Colonic mucosa (tissue), 4 donors: ENCODE measurements at regions not wholly inside any gene's neighbourhood (a gene's known extent, or its start where the extent isn't known, plus 50 kb on each side); places are given as distances from the start of the nearest gene placed in this dataset.

Source experiments
- DNase-seq: peaks from one replicate; pipeline ENCODE4 v3.0.0-alpha.2; 2020
- H3K27ac ChIP-seq: fragments of 200-600 bp; one replicate; pipeline ENCODE4 v1.8.0; 2021
- H3K27me3 ChIP-seq: fragments of 200-600 bp; one replicate; pipeline ENCODE4 v1.8.0; 2021
- H3K36me3 ChIP-seq: fragments of 200-600 bp; one replicate; pipeline ENCODE4 v1.8.0; 2021
- H3K4me1 ChIP-seq: fragments of 200-600 bp; one replicate; pipeline ENCODE4 v1.8.0; 2021; ENCODE audit warnings: mild to moderate bottlenecking
- H3K4me3 ChIP-seq: fragments of 200-600 bp; one replicate; pipeline ENCODE4 v1.8.0; 2021
- H3K9ac ChIP-seq, 2 donors: one replicate each; pipeline ENCODE4 v1.7.0; 2013; ENCODE audit warnings: control low read depth in 2 of 2, low read depth in 2 of 2, low read length in 2 of 2
- H3K9me3 ChIP-seq: fragments of 200-600 bp; one replicate; pipeline ENCODE4 v1.8.0; 2021
- intact Hi-C: fragments of 100-400 bp; cut with DNase I; formaldehyde crosslinking; loops from one replicate; pipeline ENCODE4 v1.14.1; 2022
- TF ChIP-seq, protein P1 (sequence below): fragments of 200-600 bp; IDR thresholded peaks from one replicate; pipeline ENCODE4 v1.8.0; 2022; ENCODE audit warnings: antibody characterized with exemption, mild to moderate bottlenecking
- donor health status: healthy.
- donor health status: DM: no; HTN: no; CAD: no.
- donor health status: DM: no; HTN: no; CAD: no.

GRCh38 chr12:74349925-74350324 is 187.7 kb upstream of the ATXN7L3B start:
- intact Hi-C loops, result no loop called here

GRCh38 chr12:74365178-74365964 is 172.3 kb upstream of the ATXN7L3B start:
- Histone ChIP-seq H3K27ac (no peak overlapping the region), H3K4me1 (no peaks in the 10 kb centered on the region), H3K9me3 (no peaks in the 10 kb centered on the region), H3K27me3 (no peaks in the 10 kb centered on the region), H3K36me3 (no peaks in the 10 kb centered on the region), H3K4me3 (no peak overlapping the region), H3K9ac (no peak overlapping the region)
- intact Hi-C loops, result no loop called here
- TF ChIP-seq, protein P1, sequence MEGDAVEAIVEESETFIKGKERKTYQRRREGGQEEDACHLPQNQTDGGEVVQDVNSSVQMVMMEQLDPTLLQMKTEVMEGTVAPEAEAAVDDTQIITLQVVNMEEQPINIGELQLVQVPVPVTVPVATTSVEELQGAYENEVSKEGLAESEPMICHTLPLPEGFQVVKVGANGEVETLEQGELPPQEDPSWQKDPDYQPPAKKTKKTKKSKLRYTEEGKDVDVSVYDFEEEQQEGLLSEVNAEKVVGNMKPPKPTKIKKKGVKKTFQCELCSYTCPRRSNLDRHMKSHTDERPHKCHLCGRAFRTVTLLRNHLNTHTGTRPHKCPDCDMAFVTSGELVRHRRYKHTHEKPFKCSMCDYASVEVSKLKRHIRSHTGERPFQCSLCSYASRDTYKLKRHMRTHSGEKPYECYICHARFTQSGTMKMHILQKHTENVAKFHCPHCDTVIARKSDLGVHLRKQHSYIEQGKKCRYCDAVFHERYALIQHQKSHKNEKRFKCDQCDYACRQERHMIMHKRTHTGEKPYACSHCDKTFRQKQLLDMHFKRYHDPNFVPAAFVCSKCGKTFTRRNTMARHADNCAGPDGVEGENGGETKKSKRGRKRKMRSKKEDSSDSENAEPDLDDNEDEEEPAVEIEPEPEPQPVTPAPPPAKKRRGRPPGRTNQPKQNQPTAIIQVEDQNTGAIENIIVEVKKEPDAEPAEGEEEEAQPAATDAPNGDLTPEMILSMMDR, result no peak
- no peak for DNase-seq

More at GRCh38 chr12:74349925-74350324, 187.7 kb upstream of the ATXN7L3B start:
- Histone ChIP-seq H3K27me3 (no peaks in the 10 kb centered on the region), H3K4me1 (no peaks in the 10 kb centered on the region), H3K27ac (no peak overlapping the region), H3K9me3 (no peaks in the 10 kb centered on the region), H3K4me3 (no peak overlapping the region), H3K36me3 (no peaks in the 10 kb centered on the region), H3K9ac (no peak overlapping the region)
- DNase-seq, result no peak
- TF ChIP-seq, protein P1, result no peak

DNA sequence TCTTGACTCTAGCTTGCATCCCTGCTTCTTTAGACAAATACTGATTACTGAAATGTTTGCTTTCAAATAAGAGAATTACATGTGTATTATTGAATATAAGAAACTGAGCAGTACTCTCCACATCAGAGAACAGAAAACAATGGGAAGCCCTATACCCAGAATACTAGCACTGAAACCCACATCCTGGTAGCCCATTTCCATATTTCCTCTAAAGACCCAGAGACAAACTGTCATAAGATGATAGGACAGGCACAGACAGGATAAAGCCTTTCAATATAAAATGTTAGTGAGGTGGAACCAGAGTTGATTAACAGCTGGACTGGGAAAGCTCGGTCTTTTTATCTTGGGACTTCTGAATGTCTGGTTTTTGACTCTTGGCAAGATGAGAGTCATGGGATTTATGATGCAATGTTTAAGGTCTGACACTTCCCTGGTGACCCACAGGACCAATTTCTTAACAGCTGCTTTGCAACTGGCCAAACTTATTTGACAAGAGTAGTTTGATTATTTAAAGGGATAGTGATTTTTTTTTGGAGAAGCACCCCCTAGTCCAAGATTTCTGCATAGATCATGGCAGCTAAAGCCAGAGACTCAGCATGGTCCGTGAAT is 166.9 kb upstream of the ATXN7L3B start:
- Histone ChIP-seq H3K4me1 (no peaks in the 10 kb centered on the region), H3K9me3 (no peaks in the 10 kb centered on the region), H3K4me3 (no peak overlapping the region), H3K27me3 (no peaks in the 10 kb centered on the region), H3K36me3 (no peaks in the 10 kb centered on the region), H3K9ac (no peak overlapping the region), H3K27ac (no peak overlapping the region)
- TF ChIP-seq, protein P1, result no peak
- intact Hi-C loops, result no loop called here
- no peak for DNase-seq

- Histone ChIP-seq H3K4me1 (no peaks in the 10 kb centered on the region), H3K9ac (no peak overlapping the region), H3K36me3 (no peaks in the 10 kb centered on the region), H3K4me3 (no peak overlapping the region), H3K27ac (no peak overlapping the region), H3K9me3 (no peaks in the 10 kb centered on the region), H3K27me3 (no peaks in the 10 kb centered on the region)
- TF ChIP-seq, protein P1, result no peak
- no peak for DNase-seq
- intact Hi-C loops, result no loop called here
Observed at GRCh38 chr12:74379114-74379513, 158.5 kb upstream of the ATXN7L3B start.

DNA sequence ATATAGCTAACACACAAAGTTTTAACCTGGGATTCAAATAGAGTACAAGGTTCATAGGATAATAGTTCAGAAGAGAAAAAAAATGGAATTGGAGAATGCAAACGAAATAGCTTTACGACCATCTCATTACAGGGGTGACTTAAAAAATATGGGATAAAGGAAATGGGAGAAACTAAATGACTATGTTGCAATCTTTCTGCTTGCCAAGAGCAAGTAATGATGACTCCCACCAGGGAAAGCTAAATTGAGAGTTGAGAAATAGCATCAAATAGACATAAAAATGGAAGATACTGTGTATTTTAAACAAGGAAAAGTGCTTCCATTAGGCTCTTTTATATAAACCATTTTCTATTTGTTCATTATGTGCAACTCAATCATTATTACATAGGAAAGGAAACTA is 155.7 kb upstream of the ATXN7L3B start:
- Histone ChIP-seq H3K9me3 (no peaks in the 10 kb centered on the region), H3K4me1 (no peaks in the 10 kb centered on the region), H3K36me3 (no peaks in the 10 kb centered on the region), H3K4me3 (no peak overlapping the region), H3K27ac (no peak overlapping the region), H3K9ac (no peak overlapping the region), H3K27me3 (no peaks in the 10 kb centered on the region)
- intact Hi-C loops, result no loop called here
- TF ChIP-seq, protein P1, result no peak
- no peak for DNase-seq
